Coronary artery (tissue), 2 donors: ENCODE measurements at regions not wholly inside any gene's neighbourhood (a gene's known extent, or its start where the extent isn't known, plus 50 kb on each side); places are given as distances from the start of the nearest gene placed in this dataset.
A peak's percentile ranks its signal among the peaks of the same experiment; 100 is the strongest.
"Not testable (repeated sequence)": the region's sequence is repeated elsewhere in the genome, so short reads cannot be mapped to it uniquely, and the experiment has no call there.

Experiments
- DNase-seq: peaks from one replicate; pipeline ENCODE4 v3.0.0-alpha.2; 2017; ENCODE audit warnings: low spot score
- H3K27ac ChIP-seq, 2 donors: fragments of 200-600 bp; sonication (generic); one replicate each; pipeline ENCODE4 v1.5.1; 2016 to 2019
- H3K4me3 ChIP-seq: fragments of 200-600 bp; sonication (generic); 2 replicates; pipeline ENCODE4 v1.5.1; 2016; ENCODE audit warnings: mild to moderate bottlenecking, moderate library complexity
- CTCF ChIP-seq: fragments of 200-600 bp; sonication (generic); IDR thresholded peaks from one replicate; pipeline ENCODE4 v1.5.1; 2019; ENCODE audit warnings: antibody characterized with exemption

GRCh38 chr14:80278293-80279023, 67.2 kb upstream of the DIO2 start:
- no peak for TF ChIP-seq CTCF
- no peak overlapping the region for H3K4me3 ChIP-seq
- peak overlapping the region in 1 of 2 donors; percentile 56 for H3K27ac ChIP-seq
- no peak for DNase-seq

DNA sequence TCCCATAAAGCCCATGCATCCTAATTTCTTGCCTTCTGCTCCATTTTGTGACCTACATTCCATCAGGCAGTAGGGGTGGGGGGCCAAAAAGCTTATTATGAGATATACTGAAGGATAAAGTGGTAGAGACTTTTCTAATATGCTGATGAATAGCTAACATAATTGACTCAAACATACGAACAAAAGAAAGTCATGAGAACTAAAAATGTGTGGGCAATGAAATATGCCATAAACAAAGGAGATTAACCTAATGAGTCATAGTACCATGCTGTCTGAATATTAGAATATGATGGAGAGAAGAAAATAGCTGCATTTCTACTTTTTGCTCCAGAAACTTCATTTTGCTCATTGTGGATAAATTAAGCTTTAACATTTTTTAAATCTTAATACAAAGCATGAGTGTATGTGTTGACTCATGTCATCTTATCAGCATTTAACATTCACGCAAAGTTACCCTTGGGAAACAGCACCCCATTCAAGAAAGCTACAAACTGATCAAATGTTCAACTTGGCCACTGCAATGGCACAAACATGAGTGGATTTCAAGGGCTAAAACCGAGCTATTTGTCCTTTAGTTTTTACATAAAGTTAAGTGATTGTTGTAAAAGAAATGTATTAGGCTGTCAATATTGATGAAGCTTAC, 64.0 kb upstream of the DIO2 start:
- Histone ChIP-seq H3K27ac (no peak overlapping the region), H3K4me3 (no peak overlapping the region)
- no peak for DNase-seq
- TF ChIP-seq CTCF, result no peak

GRCh38 chr14:80274310-80274709, 63.0 kb upstream of the DIO2 start:
- not testable (repeated sequence) for DNase-seq, H3K4me3 ChIP-seq, H3K27ac ChIP-seq

DNA sequence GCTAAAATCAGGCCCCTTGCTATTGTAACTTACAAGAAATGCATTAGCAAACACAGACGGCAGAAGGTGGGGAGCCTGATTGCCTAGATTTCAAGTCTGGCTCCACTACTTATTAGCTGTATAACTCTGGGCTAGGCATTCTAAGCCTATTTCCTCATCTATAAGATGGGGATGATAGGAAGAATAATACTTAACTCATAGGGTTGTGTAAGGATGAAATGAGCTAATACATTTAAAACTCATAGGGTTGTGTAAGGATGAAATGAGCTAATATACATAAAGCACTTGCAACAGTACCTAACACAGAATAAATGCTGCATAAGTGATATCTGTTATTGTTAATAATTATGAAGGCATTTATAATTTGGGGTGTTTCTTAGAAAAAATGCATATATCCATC, 60.1 kb upstream of the DIO2 start:
- no peak for DNase-seq
- TF ChIP-seq CTCF, result no peak
- Histone ChIP-seq H3K27ac (no peak overlapping the region), H3K4me3 (no peak overlapping the region)

- H3K27ac ChIP-seq, result no peak overlapping the region
- no peak overlapping the region for H3K4me3 ChIP-seq
- DNase-seq, result no peak
- no peak for TF ChIP-seq CTCF
Observed at GRCh38 chr14:80269353-80269925, 58.1 kb upstream of the DIO2 start.

DNA sequence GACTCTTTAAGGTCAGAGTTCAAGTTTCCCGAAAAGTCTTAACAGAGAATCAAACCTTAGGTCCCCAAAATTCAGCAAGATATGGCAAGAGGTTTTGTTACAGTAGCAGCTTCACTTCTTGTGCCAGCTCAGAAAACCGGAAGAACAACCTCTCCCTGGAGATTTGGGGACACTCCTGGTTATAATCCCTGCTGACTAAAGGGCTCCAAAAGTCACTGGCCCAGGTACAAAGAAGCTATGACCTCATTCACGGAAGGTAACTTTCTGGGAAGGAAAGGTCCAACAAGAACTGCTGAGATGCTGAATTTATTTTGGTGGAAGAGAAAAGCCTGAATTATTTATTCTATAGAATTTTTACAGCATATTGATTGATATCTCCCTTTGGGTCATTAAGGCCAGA, 55.6 kb upstream of the DIO2 start:
- DNase-seq, result no peak
- Histone ChIP-seq H3K4me3 (no peak overlapping the region), H3K27ac (no peak overlapping the region)
- TF ChIP-seq CTCF, result no peak

DNA sequence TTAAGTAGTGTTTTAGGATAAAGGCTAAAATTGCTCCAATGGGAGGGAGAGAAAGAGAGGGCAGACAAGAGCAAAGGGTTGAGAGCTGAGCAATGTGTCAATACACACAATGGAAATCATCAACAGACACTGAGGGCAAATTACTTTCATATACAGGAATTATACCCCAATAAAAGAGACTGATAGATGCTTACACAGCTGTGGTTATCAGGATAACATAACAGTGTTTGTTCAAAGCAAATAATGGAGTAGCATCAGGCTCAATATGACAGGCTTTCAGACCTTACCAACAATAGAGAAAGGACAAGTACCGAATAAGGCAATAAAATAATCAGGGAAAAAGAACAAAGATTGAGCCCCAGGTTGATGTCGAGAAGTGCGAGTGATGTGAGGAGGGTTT, 53.4 kb upstream of the DIO2 start:
- no peak for DNase-seq
- Histone ChIP-seq H3K27ac (no peak overlapping the region), H3K4me3 (no peak overlapping the region)
- TF ChIP-seq CTCF, result no peak
